ENCODE measurements at regions not wholly inside any gene's neighbourhood (a gene's known extent, or its start where the extent isn't known, plus 50 kb on each side); places are given as distances from the start of the nearest gene placed in this dataset.
A peak's percentile ranks its signal among the peaks of the same experiment; 100 is the strongest.
"Not testable (repeated sequence)": the region's sequence is repeated elsewhere in the genome, so short reads cannot be mapped to it uniquely, and the experiment has no call there.

- H3K9ac ChIP-seq (replicated peaks; ENCODE audit: extremely low read depth, insufficient read depth, low read length); POLR2A ChIA-PET; BruUV-seq (replicated peaks); H3K9me3 ChIP-seq (replicated peaks; ENCODE audit: control insufficient read depth, insufficient read depth, low read length); H3K4me3 ChIP-seq (replicated peaks in 1 of 3; ENCODE audit: insufficient read depth in 1 of 3, low read depth in 1 of 3, low read length in 3 of 3); intact Hi-C loops (cut with micrococcal nuclease); dilution Hi-C loops (cut with MboI; ENCODE audit: extremely low pct_ligation_motif_present, low sequenced_read_pairs); H3K4me1 ChIP-seq (ENCODE audit: control insufficient read depth, extremely low read depth, insufficient read depth, low read length); H3K4me2 ChIP-seq (ENCODE audit: insufficient read depth, low read length); H2AFZ ChIP-seq (ENCODE audit: low read depth, low read length); H3K79me2 ChIP-seq (ENCODE audit: control insufficient read depth, insufficient read depth, low read length); CTCF ChIA-PET; H3K27ac ChIP-seq (ENCODE audit: insufficient read depth, low read depth, low read length); H3K9me1 ChIP-seq (replicated peaks; ENCODE audit: control insufficient read depth, extremely low read depth, insufficient read depth, low read length); H3K27me3 ChIP-seq (ENCODE audit: control insufficient read depth in 2 of 2, insufficient read depth in 2 of 2, low read length in 2 of 2); H4K20me1 ChIP-seq (replicated peaks; ENCODE audit: control insufficient read depth, extremely low read depth, insufficient read depth, low read length); H3K36me3 ChIP-seq (ENCODE audit: control insufficient read depth in 2 of 2, extremely low read depth in 1 of 2, insufficient read depth in 2 of 2, low read length in 2 of 2): not testable (repeated sequence)
- FAIRE-seq (peak; percentile 47), DNase-seq (ENCODE audit: low read depth, low spot score) (peak; percentile 83)
Observed at GRCh38 chr2:87685558-87685957, 62.3 kb upstream of the PLGLB2 start.

DNA sequence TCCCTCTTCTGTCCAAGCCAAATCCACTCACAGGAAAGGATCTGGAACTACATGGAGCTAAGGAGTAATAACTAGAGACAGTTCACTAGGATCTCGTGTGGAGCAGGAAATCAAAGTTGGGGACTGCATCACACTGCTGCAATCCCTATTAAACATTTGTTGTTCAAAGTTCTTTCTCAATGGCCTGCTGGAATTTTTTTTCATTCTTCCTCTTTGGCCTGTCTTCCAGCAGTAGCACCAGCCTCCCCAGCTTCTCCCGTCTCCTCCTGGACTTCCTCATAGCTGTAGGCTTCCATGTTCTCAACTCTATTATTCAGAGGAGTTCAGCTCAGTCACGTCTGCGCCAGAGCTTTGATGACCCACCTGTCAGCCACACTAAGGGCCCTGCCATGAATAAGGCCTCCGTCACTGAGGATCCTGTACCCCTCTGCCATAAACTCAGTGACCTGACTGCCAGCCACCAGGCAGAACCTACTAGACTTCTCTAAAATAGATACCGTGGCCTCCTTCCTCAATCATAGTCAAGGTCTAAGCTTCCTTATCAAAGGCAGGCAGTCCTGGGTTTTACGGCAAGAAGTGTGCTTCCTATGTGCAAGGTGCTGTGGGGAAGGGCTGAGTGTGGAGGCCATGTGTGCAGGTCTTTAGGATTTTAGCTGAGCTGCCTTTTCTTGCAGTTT is 60.9 kb upstream of the PLGLB2 start:
- H3K4me1 ChIP-seq (ENCODE audit: control insufficient read depth, extremely low read depth, insufficient read depth, low read length); H4K20me1 ChIP-seq (replicated peaks; ENCODE audit: control insufficient read depth, extremely low read depth, insufficient read depth, low read length); H3K79me2 ChIP-seq (ENCODE audit: control insufficient read depth, insufficient read depth, low read length); POLR2A ChIA-PET; H3K9me3 ChIP-seq (replicated peaks; ENCODE audit: control insufficient read depth, insufficient read depth, low read length); H3K9me1 ChIP-seq (replicated peaks; ENCODE audit: control insufficient read depth, extremely low read depth, insufficient read depth, low read length); DNase-seq (ENCODE audit: low read depth, low spot score); H3K27ac ChIP-seq (ENCODE audit: insufficient read depth, low read depth, low read length); H3K27me3 ChIP-seq (ENCODE audit: control insufficient read depth in 2 of 2, insufficient read depth in 2 of 2, low read length in 2 of 2); CTCF ChIA-PET; intact Hi-C loops (cut with micrococcal nuclease); FAIRE-seq; dilution Hi-C loops (cut with MboI; ENCODE audit: extremely low pct_ligation_motif_present, low sequenced_read_pairs); H3K4me3 ChIP-seq (replicated peaks in 1 of 3; ENCODE audit: insufficient read depth in 1 of 3, low read depth in 1 of 3, low read length in 3 of 3); H3K36me3 ChIP-seq (ENCODE audit: control insufficient read depth in 2 of 2, extremely low read depth in 1 of 2, insufficient read depth in 2 of 2, low read length in 2 of 2); BruUV-seq (replicated peaks); H3K9ac ChIP-seq (replicated peaks; ENCODE audit: extremely low read depth, insufficient read depth, low read length); H2AFZ ChIP-seq (ENCODE audit: low read depth, low read length); H3K4me2 ChIP-seq (ENCODE audit: insufficient read depth, low read length): not testable (repeated sequence)

GRCh38 chr2:87687550-87688270 is 60.2 kb upstream of the PLGLB2 start:
- dilution Hi-C loops (cut with MboI; ENCODE audit: extremely low pct_ligation_motif_present, low sequenced_read_pairs); H3K4me2 ChIP-seq (ENCODE audit: insufficient read depth, low read length); POLR2A ChIA-PET; H3K9me3 ChIP-seq (replicated peaks; ENCODE audit: control insufficient read depth, insufficient read depth, low read length); FAIRE-seq; intact Hi-C loops (cut with micrococcal nuclease); H3K27ac ChIP-seq (ENCODE audit: insufficient read depth, low read depth, low read length); H3K4me3 ChIP-seq (replicated peaks in 1 of 3; ENCODE audit: insufficient read depth in 1 of 3, low read depth in 1 of 3, low read length in 3 of 3); H3K27me3 ChIP-seq (ENCODE audit: control insufficient read depth in 2 of 2, insufficient read depth in 2 of 2, low read length in 2 of 2); H2AFZ ChIP-seq (ENCODE audit: low read depth, low read length); H3K9ac ChIP-seq (replicated peaks; ENCODE audit: extremely low read depth, insufficient read depth, low read length); H3K9me1 ChIP-seq (replicated peaks; ENCODE audit: control insufficient read depth, extremely low read depth, insufficient read depth, low read length); CTCF ChIA-PET; H3K79me2 ChIP-seq (ENCODE audit: control insufficient read depth, insufficient read depth, low read length); BruUV-seq (replicated peaks); DNase-seq (ENCODE audit: low read depth, low spot score); H3K4me1 ChIP-seq (ENCODE audit: control insufficient read depth, extremely low read depth, insufficient read depth, low read length); H3K36me3 ChIP-seq (ENCODE audit: control insufficient read depth in 2 of 2, extremely low read depth in 1 of 2, insufficient read depth in 2 of 2, low read length in 2 of 2); H4K20me1 ChIP-seq (replicated peaks; ENCODE audit: control insufficient read depth, extremely low read depth, insufficient read depth, low read length): not testable (repeated sequence)

GRCh38 chr2:87691899-87692592 is 55.8 kb upstream of the PLGLB2 start:
- H3K9ac ChIP-seq (replicated peaks; ENCODE audit: extremely low read depth, insufficient read depth, low read length); H3K27me3 ChIP-seq (ENCODE audit: control insufficient read depth in 2 of 2, insufficient read depth in 2 of 2, low read length in 2 of 2); H3K4me1 ChIP-seq (ENCODE audit: control insufficient read depth, extremely low read depth, insufficient read depth, low read length); H3K4me2 ChIP-seq (ENCODE audit: insufficient read depth, low read length); H3K9me1 ChIP-seq (replicated peaks; ENCODE audit: control insufficient read depth, extremely low read depth, insufficient read depth, low read length); intact Hi-C loops (cut with micrococcal nuclease); H3K36me3 ChIP-seq (ENCODE audit: control insufficient read depth in 2 of 2, extremely low read depth in 1 of 2, insufficient read depth in 2 of 2, low read length in 2 of 2); CTCF ChIA-PET; POLR2A ChIA-PET; BruUV-seq (replicated peaks); H3K4me3 ChIP-seq (replicated peaks in 1 of 3; ENCODE audit: insufficient read depth in 1 of 3, low read depth in 1 of 3, low read length in 3 of 3); FAIRE-seq; dilution Hi-C loops (cut with MboI; ENCODE audit: extremely low pct_ligation_motif_present, low sequenced_read_pairs); H3K79me2 ChIP-seq (ENCODE audit: control insufficient read depth, insufficient read depth, low read length); H3K27ac ChIP-seq (ENCODE audit: insufficient read depth, low read depth, low read length); DNase-seq (ENCODE audit: low read depth, low spot score); H3K9me3 ChIP-seq (replicated peaks; ENCODE audit: control insufficient read depth, insufficient read depth, low read length); H2AFZ ChIP-seq (ENCODE audit: low read depth, low read length); H4K20me1 ChIP-seq (replicated peaks; ENCODE audit: control insufficient read depth, extremely low read depth, insufficient read depth, low read length): not testable (repeated sequence)
